HL-60/S4 treated with retinoic acid at 250 ng/mL for 4 days and 3 days (cell line): ENCODE measurements at regions not wholly inside any gene's neighbourhood (a gene's known extent, or its start where the extent isn't known, plus 50 kb on each side); places are given as distances from the start of the nearest gene placed in this dataset.

Experiments
- in situ Hi-C: fragments of 300-500 bp; cut with MboI; formaldehyde crosslinking; loops from 2 replicates; pipeline ENCODE4 v1.7.0; 2022; ENCODE audit warnings: low sequenced_read_pairs

GRCh38 chr1:56357927-56358690 is 221.3 kb downstream of the PLPP3 start:
- in situ Hi-C loops, result no loop called here

- in situ Hi-C loops, result no loop called here
Measured at GRCh38 chr1:56356376-56356990, 222.9 kb downstream of the PLPP3 start.

GRCh38 chr1:56355918-56356317 is 223.4 kb downstream of the PLPP3 start:
- in situ Hi-C loops, result no loop called here

- in situ Hi-C loops, result no loop called here
Measured at GRCh38 chr1:56355422-56355821, 223.9 kb downstream of the PLPP3 start.

GRCh38 chr1:56345831-56346230 is 233.5 kb downstream of the PLPP3 start:
- in situ Hi-C loops, result no loop called here

- in situ Hi-C loops, result no loop called here
Measured at GRCh38 chr1:56340977-56341376, 238.4 kb downstream of the PLPP3 start.

GRCh38 chr1:56339786-56340465 is 239.4 kb downstream of the PLPP3 start:
- in situ Hi-C loops, result no loop called here

GRCh38 chr1:56339093-56339492 is 240.3 kb downstream of the PLPP3 start:
- in situ Hi-C loops, result no loop called here

- in situ Hi-C loops, result no loop called here
Measured at GRCh38 chr1:56336982-56337381, 242.4 kb downstream of the PLPP3 start.

GRCh38 chr1:56335394-56335793 is 244.0 kb downstream of the PLPP3 start:
- in situ Hi-C loops, result no loop called here

- in situ Hi-C loops, result no loop called here
Measured at GRCh38 chr1:56334047-56334446, 245.3 kb downstream of the PLPP3 start.

- in situ Hi-C loops, result no loop called here
Measured at GRCh38 chr1:56333461-56333860, 245.9 kb downstream of the PLPP3 start.

- in situ Hi-C loops, result no loop called here
Measured at GRCh38 chr1:56331892-56332567, 247.3 kb downstream of the PLPP3 start.

GRCh38 chr1:56331207-56331891 is 248.0 kb downstream of the PLPP3 start:
- in situ Hi-C loops, result no loop called here

GRCh38 chr1:56330391-56331026 is 248.9 kb downstream of the PLPP3 start:
- in situ Hi-C loops, result no loop called here

GRCh38 chr1:56329970-56330369 is 249.4 kb downstream of the PLPP3 start:
- in situ Hi-C loops, result no loop called here

GRCh38 chr1:56327195-56327594 is 252.2 kb downstream of the PLPP3 start:
- in situ Hi-C loops, result no loop called here

- in situ Hi-C loops, result no loop called here
Measured at GRCh38 chr1:56326056-56326455, 253.3 kb downstream of the PLPP3 start.

GRCh38 chr1:56324504-56324903 is 254.9 kb downstream of the PLPP3 start:
- in situ Hi-C loops, result no loop called here

GRCh38 chr1:56322211-56322610 is 257.2 kb downstream of the PLPP3 start:
- in situ Hi-C loops, result no loop called here

- in situ Hi-C loops, result no loop called here
Measured at GRCh38 chr1:56321150-56321490, 258.2 kb downstream of the PLPP3 start.
